Thymus (tissue), 11 donors: ENCODE measurements at regions not wholly inside any gene's neighbourhood (a gene's known extent, or its start where the extent isn't known, plus 50 kb on each side); places are given as distances from the start of the nearest gene placed in this dataset.

Experiments used
- DNase-seq, 9 donors: peaks; one replicate each; pipeline ENCODE4 v3.0.0-alpha.2; 2013; ENCODE audit warnings: low spot score in 9 of 9, low read depth in 6 of 9, missing footprints in 1 of 9
- H3K27ac ChIP-seq, 2 donors: one replicate each; pipeline ENCODE4 v1.5.1; 2013; ENCODE audit warnings: control low read depth in 1 of 2, low read depth in 1 of 2, low read length in 1 of 2, mild to moderate bottlenecking in 1 of 2, moderate library complexity in 1 of 2
- H3K27me3 ChIP-seq, 2 donors: one replicate each; pipeline ENCODE4 v1.5.1; 2013; ENCODE audit warnings: low read length in 1 of 2; ENCODE audit not compliant: control insufficient read depth in 2 of 2, insufficient read depth in 1 of 2
- H3K36me3 ChIP-seq, 2 donors: one replicate each; pipeline ENCODE4 v1.5.1; 2013; ENCODE audit warnings: low read length in 1 of 2, mild to moderate bottlenecking in 1 of 2, moderate library complexity in 1 of 2; ENCODE audit not compliant: control insufficient read depth in 2 of 2, insufficient read depth in 2 of 2
- H3K4me1 ChIP-seq, 2 donors: one replicate each; pipeline ENCODE4 v1.5.1; 2013; ENCODE audit warnings: low read length in 2 of 2; ENCODE audit not compliant: control insufficient read depth in 2 of 2, insufficient read depth in 2 of 2
- H3K4me3 ChIP-seq, 2 donors: one replicate each; pipeline ENCODE4 v1.5.1; 2013; ENCODE audit warnings: low read length in 2 of 2, control low read depth in 1 of 2, mild to moderate bottlenecking in 1 of 2
- H3K9me3 ChIP-seq, 2 donors: one replicate each; pipeline ENCODE4 v1.5.1; 2013; ENCODE audit warnings: low read length in 1 of 2, mild to moderate bottlenecking in 1 of 2; ENCODE audit not compliant: control insufficient read depth in 2 of 2, insufficient read depth in 1 of 2
- WGBS: extraction: QIAGEN DNeasy Blood & Tissue Kit; methylation state at CpG from one replicate; pipeline ENCODE4 v1.1.7; 2013; 5-methylcytosine and 5-hydroxymethylcytosine counted together
- donor health status: healthy.

DNA sequence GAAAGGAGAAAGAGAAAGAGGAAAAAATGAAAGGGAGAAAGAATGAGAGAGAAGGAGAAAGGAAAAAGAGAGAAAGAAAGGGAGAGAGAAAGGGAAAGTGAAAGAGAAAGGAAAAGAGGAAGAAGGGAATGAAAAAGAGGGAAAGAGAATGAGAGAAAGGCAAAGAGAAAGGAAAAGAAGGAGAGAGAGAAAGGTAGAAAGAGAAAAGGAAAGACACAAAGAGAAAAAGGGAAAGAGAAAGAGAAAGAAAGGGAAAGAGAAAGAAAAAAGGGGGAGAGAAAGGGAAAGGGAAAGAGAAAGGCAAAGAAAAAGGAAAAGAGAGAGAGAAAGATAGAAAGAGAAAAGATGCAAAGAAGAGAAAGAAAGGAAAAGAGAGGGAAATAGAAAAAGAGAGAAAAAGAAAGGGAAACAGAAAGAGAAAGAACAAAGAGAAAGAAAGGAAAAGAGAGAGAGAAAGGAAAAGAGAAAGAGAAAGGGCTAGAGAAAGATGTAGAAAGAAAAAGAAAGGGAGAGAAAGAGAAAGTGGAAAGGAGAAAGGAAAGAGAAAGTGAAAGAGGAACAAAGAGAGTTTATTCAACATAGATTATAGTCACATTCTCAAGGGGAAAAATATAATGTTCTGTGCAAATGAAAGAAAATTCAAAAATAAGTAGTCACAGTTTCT is 165.2 kb downstream of the TMEM38B start:
- Histone ChIP-seq H3K36me3 (no peaks in the 10 kb centered on the region), H3K27ac (no peak overlapping the region), H3K9me3 (no peaks in the 10 kb centered on the region), H3K4me3 (no peak overlapping the region), H3K4me1 (peaks cover 11 to 12% of the 10 kb centered on the region in 2 donors), H3K27me3 (no peaks in the 10 kb centered on the region)
- DNase-seq = no peak

DNA sequence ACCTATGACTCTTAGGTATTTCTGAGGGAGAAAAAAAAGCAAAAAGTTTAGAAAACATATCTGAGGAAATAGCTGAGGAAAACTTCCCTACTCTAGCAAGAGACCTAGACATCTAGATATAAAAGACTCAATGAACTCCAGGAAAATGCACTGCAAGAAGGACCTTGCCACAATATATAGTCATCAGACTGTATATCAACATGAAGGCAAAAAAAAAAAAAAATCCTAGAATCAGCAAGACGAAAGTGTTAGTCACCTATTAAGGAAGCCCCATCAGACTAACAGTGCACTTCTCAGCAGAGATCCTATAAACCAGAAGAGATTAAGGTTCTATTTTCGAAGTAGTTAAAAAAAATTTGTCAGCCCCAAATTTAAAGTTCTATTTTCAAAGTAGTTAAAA is 166.2 kb downstream of the TMEM38B start:
- Histone ChIP-seq H3K9me3 (no peaks in the 10 kb centered on the region), H3K27ac (no peak overlapping the region), H3K27me3 (no peaks in the 10 kb centered on the region), H3K4me1 (peaks cover 11 to 12% of the 10 kb centered on the region in 2 donors), H3K36me3 (no peaks in the 10 kb centered on the region), H3K4me3 (no peak overlapping the region)
- WGBS = 94% methylated on average over 2 of the region's 2 CpGs
- DNase-seq = no peak

DNA sequence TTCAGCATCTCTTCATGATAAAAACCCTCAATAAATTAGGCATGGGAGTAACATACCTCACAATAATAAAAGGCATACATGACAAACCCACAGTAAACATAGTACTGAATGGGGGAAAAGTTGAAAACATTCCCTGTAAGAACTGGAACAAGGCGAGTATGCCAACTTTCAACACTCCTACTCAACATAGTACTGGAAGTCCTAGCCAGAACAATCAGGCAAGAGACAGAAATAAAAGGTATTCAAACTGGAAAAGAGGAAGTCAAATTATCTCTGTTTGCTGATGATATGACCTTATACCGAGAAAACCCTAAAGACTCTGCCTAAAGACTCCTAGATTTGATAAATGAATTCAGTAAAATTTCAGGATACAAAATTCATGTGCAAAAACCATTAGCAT is 167.6 kb downstream of the TMEM38B start:
- no peak for DNase-seq
- Histone ChIP-seq H3K27ac (no peak overlapping the region), H3K4me1 (peaks cover 11 to 12% of the 10 kb centered on the region in 2 donors), H3K36me3 (no peaks in the 10 kb centered on the region), H3K4me3 (no peak overlapping the region), H3K9me3 (no peaks in the 10 kb centered on the region), H3K27me3 (no peaks in the 10 kb centered on the region)
- 42% methylated on average over 2 of the region's 2 CpGs for WGBS

DNA sequence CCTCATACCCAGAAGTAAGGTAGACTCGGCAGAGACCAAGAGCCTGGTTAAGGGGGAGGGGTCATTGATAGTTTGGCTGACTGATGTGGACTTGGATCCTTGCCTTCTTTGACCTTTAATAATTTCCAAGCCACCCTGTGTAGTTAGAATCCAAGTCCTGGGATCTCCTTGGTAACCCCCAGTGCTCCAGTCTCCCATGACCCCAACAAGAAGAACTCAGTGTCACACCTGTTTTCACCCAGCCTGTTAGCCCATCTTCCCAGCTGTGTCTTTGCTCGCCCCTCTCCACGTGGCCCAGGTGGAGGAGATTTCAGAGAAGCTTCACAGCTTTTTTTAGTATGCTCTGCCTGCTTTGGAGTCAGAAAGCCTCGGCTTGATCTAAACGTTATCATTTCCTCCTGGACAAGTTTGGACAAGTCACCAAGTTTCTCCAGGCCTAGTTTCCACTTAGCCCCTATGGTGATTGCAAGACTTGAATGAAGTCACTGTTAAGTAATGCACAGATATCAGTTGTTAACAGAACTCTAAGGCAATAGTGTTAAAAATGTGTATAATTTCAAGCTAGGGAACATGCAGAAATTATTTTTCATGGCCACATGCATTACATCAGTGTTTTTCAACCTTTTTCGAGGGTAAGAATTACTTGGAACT is 170.0 kb downstream of the TMEM38B start:
- H3K36me3 ChIP-seq = no peaks in the 10 kb centered on the region
- H3K9me3 ChIP-seq = no peaks in the 10 kb centered on the region
- DNase-seq = peak in 1 of 9 donors; percentile 15
- H3K4me1 ChIP-seq = no peaks in the 10 kb centered on the region
- H3K27me3 ChIP-seq = no peaks in the 10 kb centered on the region
- H3K4me3 ChIP-seq = no peak overlapping the region
- WGBS = 54% methylated on average over 6 of the region's 6 CpGs
- H3K27ac ChIP-seq = no peak overlapping the region

DNA sequence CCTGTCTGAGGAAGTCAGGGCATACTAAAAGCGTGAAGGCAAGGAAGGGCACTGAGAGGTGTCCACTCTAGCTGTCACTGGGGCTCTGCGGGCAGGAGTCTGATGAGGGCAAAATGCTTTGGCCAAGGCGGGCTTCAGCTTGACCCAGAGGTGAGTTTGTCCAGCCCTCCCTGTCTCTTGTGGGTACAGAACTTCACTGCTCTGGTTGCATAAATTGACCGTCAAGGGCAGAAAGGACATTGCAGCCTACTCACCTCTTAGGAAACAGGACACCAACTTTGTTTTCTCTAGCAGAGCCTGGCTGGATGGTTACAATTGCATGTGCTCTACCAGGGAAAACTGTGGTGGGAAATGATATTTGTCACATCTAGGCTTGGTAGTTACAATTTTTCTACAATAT is 170.9 kb downstream of the TMEM38B start:
- Histone ChIP-seq H3K4me1 (no peaks in the 10 kb centered on the region), H3K27me3 (no peaks in the 10 kb centered on the region), H3K9me3 (no peaks in the 10 kb centered on the region), H3K27ac (no peak overlapping the region), H3K36me3 (no peaks in the 10 kb centered on the region), H3K4me3 (no peak overlapping the region)
- DNase-seq = no peak
- 97% methylated on average over 4 of the region's 4 CpGs for WGBS

DNA sequence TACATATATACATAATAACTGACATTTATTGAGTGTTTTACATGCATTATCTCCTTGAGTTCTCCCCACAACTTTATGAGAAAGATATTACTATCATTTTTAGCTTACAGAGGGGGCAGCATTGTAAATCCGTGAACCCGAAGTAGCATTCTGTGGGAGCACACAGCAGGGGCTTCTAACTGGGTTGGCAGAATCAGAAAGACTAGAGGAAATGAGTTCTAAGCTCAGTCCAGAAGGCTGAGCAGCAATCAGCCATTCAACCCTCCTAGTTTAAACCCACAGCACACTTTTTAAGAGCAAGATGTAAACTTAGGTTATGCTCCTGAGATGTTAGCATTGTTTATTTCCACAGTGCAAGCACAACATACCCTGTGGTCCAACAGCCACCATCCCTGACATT is 177.2 kb downstream of the TMEM38B start:
- H3K36me3 ChIP-seq = no peaks in the 10 kb centered on the region
- no peaks in the 10 kb centered on the region for H3K27me3 ChIP-seq
- WGBS = 94% methylated on average over 2 of the region's 2 CpGs
- DNase-seq = no peak
- H3K4me1 ChIP-seq = no peaks in the 10 kb centered on the region
- H3K27ac ChIP-seq = no peak overlapping the region
- H3K4me3 ChIP-seq = no peak overlapping the region
- no peaks in the 10 kb centered on the region for H3K9me3 ChIP-seq

DNA sequence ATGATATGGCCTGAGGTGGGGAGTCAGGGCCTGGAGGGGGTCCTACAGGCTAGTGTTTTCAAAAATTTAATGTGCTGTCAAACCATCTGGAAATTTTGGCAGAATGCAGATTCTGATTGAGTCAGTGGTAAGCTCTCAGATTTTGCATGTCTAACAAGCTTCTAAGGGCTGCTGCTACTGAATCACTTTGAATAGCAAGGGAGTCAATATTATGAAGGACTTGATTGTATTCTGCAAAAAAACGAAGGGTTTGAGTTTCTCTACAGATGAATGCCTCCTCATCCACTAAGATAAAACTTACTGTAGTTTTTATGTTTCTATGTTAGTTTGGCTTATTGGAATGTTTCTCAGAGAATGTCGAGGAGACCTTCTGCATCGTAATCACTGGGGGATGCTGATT is 179.5 kb downstream of the TMEM38B start:
- no peaks in the 10 kb centered on the region for H3K27me3 ChIP-seq
- no peaks in the 10 kb centered on the region for H3K36me3 ChIP-seq
- DNase-seq = no peak
- 94% methylated on average over 3 of the region's 3 CpGs for WGBS
- no peak overlapping the region for H3K27ac ChIP-seq
- H3K9me3 ChIP-seq = no peaks in the 10 kb centered on the region
- no peak overlapping the region for H3K4me3 ChIP-seq
- no peaks in the 10 kb centered on the region for H3K4me1 ChIP-seq

DNA sequence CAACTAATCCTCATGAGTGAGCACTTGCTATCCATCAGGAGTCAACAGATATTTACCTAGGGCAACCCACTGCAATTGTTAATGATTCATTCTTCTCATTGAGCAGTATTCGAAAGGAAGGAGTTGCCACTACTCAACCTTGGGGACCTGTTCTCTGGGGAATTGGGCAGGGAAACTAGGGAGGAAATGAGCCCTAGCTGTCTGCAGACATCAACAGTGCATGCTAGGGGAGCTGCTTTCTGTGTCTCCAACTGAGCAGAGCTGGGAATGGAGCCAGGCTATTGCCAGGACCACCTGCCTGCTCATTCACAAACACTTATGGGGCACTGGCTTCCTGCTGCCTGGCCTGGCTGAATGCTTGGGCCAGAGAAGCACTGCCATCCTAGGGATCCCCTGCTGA is 183.4 kb downstream of the TMEM38B start:
- no peaks in the 10 kb centered on the region for H3K4me1 ChIP-seq
- no peak for DNase-seq
- 90% methylated on average over 1 of the region's 1 CpG for WGBS

DNA sequence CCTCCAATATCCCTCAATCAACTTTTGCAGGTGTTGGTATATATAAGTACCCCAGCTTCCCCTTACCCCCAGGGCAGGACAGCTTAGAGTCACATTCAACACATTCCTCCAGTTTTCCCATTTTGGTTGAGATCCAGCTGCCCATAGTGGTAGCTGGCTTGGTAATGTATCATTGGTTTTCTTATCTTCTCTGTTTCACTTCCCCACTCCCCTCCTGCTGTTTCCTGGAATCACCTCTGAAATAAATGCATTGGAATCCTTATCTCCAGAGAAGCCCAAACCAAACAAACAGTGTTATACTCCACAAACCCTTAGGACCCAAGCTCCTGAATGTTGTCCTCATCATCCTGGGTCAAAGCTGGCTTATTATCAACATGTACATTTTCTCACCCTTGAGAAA is 184.8 kb downstream of the TMEM38B start:
- no peaks in the 10 kb centered on the region for H3K36me3 ChIP-seq
- H3K27ac ChIP-seq = no peak overlapping the region
- no peaks in the 10 kb centered on the region for H3K4me1 ChIP-seq
- H3K27me3 ChIP-seq = no peaks in the 10 kb centered on the region
- no peak overlapping the region for H3K4me3 ChIP-seq
- DNase-seq = no peak
- no peaks in the 10 kb centered on the region for H3K9me3 ChIP-seq

More for the DNA sequence above, 183.4 kb downstream of the TMEM38B start:
- H3K36me3 ChIP-seq = no peaks in the 10 kb centered on the region
- H3K9me3 ChIP-seq = no peaks in the 10 kb centered on the region
- no peak overlapping the region for H3K4me3 ChIP-seq
- H3K27me3 ChIP-seq = no peaks in the 10 kb centered on the region
- H3K27ac ChIP-seq = no peak overlapping the region
